ENCODE measurements at regions not wholly inside any gene's neighbourhood (a gene's known extent, or its start where the extent isn't known, plus 50 kb on each side); places are given as distances from the start of the nearest gene placed in this dataset.

DNA sequence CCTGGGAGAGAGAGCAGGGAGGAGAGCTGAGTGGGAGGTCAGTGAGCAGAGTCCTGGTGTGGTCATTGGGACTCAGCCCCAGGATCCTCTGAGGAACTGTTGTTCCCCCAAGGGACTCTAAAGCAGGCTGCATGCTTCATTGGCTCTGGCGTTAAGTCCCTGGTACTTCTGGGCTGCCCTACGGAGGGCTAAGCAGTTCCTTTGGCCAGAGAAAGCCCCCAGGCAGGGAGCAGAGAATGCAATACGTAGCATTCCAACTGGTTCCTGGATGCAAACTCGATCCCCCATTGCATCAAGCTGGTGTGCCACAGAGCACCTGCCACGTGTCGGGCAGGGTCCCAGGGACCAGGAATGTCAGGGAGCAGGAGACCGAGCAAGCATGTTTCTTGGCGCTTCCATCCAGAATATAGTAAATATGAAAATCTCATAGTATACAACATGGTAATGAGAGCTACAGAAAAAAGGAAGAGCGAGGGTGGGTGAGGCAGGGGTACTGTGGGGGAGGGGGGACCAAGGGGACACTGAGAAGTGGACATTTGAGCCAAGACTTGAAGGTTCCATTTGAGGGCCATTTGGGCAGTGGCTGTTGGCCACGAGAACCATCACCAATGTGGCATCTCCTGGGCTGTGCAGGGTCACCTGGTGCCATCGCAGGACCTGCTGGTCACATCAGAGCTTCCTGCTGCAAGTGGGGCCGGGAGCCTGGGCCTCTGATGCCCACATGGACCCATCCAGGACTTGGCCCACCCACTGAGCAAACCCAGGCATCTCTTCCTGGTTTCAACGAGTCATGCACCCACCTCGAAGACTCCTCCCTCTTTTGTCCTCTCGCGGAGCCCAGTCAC lies 160.4 kb downstream of the ASB1 start:
- 91 to 92% methylated on average over 15 to 16 of the region's 16 CpGs for WGBS, 2 donors
- ATAC-seq (ENCODE audit: insufficient read depth, low FRiP score): no peak

GRCh38 chr2:238587776-238588660 lies 161.3 kb downstream of the ASB1 start:
- 91 to 96% methylated on average over 12 of the region's 12 CpGs for WGBS, 2 donors
- no peaks in the 10 kb centered on the region for H3K27me3 ChIP-seq (ENCODE audit: control insufficient read depth in 3 of 3, insufficient read depth in 3 of 3, low read length in 2 of 3)
- ATAC-seq (ENCODE audit: insufficient read depth, low FRiP score): no peak

More for the DNA sequence above, 160.4 kb downstream of the ASB1 start:
- Histone ChIP-seq H3K4me1 (ENCODE audit: control insufficient read depth in 5 of 5, insufficient read depth in 5 of 5, low read length in 5 of 5) (no peaks in the 10 kb centered on the region), H3K27ac (ENCODE audit: low read depth in 1 of 2, low read length in 1 of 2) (no peak overlapping the region), H3K27me3 (ENCODE audit: control insufficient read depth in 3 of 3, insufficient read depth in 3 of 3, low read length in 2 of 3) (no peaks in the 10 kb centered on the region), H3K9ac (ENCODE audit: insufficient read depth in 1 of 2, low read length in 2 of 2) (no peak overlapping the region), H3K9me3 (ENCODE audit: control insufficient read depth in 4 of 4, insufficient read depth in 3 of 4, low read length in 3 of 4) (no peaks in the 10 kb centered on the region), H3K36me3 (ENCODE audit: control insufficient read depth in 4 of 4, insufficient read depth in 4 of 4, low read length in 4 of 4) (no peaks in the 10 kb centered on the region), H3K4me3 (no peak overlapping the region)
- no peak for DNase-seq
- no peak for TF ChIP-seq CTCF (IDR thresholded peaks at IDR 0.05; ENCODE audit: control extremely low read depth, extremely low read depth)

GRCh38 chr2:238589591-238590460 lies 163.1 kb downstream of the ASB1 start:
- H3K9me3 ChIP-seq (ENCODE audit: control insufficient read depth in 4 of 4, insufficient read depth in 3 of 4, low read length in 3 of 4): no peaks in the 10 kb centered on the region
- H3K27ac ChIP-seq (ENCODE audit: low read depth in 1 of 2, low read length in 1 of 2): no peak overlapping the region
- no peak overlapping the region for H3K9ac ChIP-seq (ENCODE audit: insufficient read depth in 1 of 2, low read length in 2 of 2)
- no peak overlapping the region for H3K4me3 ChIP-seq
- no peak for TF ChIP-seq CTCF (IDR thresholded peaks at IDR 0.05; ENCODE audit: control extremely low read depth, extremely low read depth)
- H3K36me3 ChIP-seq (ENCODE audit: control insufficient read depth in 4 of 4, insufficient read depth in 4 of 4, low read length in 4 of 4): no peaks in the 10 kb centered on the region
- H3K4me1 ChIP-seq (ENCODE audit: control insufficient read depth in 5 of 5, insufficient read depth in 5 of 5, low read length in 5 of 5): no peaks in the 10 kb centered on the region
- ATAC-seq (ENCODE audit: insufficient read depth, low FRiP score) (no peak), DNase-seq (no peak)
- no peaks in the 10 kb centered on the region for H3K27me3 ChIP-seq (ENCODE audit: control insufficient read depth in 3 of 3, insufficient read depth in 3 of 3, low read length in 2 of 3)
- WGBS, 2 donors: 94 to 95% methylated on average over 16 of the region's 16 CpGs

More at GRCh38 chr2:238587776-238588660, 161.3 kb downstream of the ASB1 start:
- Histone ChIP-seq H3K9me3 (ENCODE audit: control insufficient read depth in 4 of 4, insufficient read depth in 3 of 4, low read length in 3 of 4) (no peaks in the 10 kb centered on the region), H3K36me3 (ENCODE audit: control insufficient read depth in 4 of 4, insufficient read depth in 4 of 4, low read length in 4 of 4) (no peaks in the 10 kb centered on the region), H3K4me3 (no peak overlapping the region), H3K9ac (ENCODE audit: insufficient read depth in 1 of 2, low read length in 2 of 2) (no peak overlapping the region), H3K4me1 (ENCODE audit: control insufficient read depth in 5 of 5, insufficient read depth in 5 of 5, low read length in 5 of 5) (no peaks in the 10 kb centered on the region), H3K27ac (ENCODE audit: low read depth in 1 of 2, low read length in 1 of 2) (no peak overlapping the region)
- no peak for TF ChIP-seq CTCF (IDR thresholded peaks at IDR 0.05; ENCODE audit: control extremely low read depth, extremely low read depth)
- DNase-seq: no peak
